GM21381 (cell line): ENCODE measurements at regions not wholly inside any gene's neighbourhood (a gene's known extent, or its start where the extent isn't known, plus 50 kb on each side); places are given as distances from the start of the nearest gene placed in this dataset.

Experiments used
- ATAC-seq: cut with Tn5 transposase; IDR thresholded peaks from one replicate; pipeline ENCODE4 v1.9.1; 2021; ENCODE audit warnings: mild to moderate bottlenecking, moderate library complexity; ENCODE audit not compliant: unreplicated experiment

DNA sequence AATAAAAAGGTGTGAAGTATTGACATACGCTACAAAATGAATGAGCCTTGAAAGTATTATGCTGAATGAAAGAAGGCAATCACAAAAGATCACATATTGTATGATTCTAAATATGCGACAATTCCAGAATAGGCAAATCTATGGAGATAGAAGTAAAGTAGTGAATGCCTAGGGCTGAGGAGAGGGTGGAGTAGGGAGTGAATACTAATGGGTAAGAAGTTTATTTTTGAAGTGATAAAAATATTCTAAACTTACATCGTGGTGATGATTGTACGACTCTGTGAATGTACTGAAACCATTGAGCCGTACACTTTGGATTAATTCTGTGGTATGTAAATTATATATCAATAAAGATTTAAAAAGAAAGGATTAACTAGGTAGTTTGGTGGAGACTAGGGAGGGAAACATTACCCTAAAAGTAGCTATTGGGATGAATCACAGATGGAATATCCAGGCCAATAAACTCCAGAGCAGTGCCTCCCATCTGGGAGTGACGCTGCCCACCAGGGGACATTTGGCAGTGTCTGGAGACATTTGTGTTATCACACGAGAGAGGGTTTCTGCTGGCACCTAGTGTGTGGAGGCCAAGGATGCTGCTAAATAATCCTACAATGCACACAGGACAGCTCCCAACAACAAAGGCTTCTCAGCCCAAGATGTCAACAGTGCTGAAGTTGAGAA, 214.2 kb upstream of the PCSK2 start:
- no peak for ATAC-seq

DNA sequence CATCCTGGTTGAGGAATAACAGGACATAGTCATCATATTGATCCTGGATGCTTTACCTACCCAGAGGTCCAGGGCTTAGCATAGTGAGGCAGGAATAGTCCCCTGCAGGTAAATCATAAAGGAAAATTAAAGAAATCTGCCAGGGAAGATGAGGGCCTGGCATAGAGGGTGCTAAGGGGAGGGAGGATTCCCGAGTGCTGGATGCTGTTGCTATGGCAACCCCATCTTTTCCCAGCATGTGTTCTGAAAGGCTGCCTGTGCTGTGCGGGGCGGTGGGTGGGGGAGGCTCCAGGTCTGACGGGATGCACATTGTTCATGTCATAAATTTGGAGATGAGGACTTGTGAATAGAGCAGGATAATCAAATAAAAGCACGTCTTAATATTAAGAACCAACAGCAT, 212.6 kb upstream of the PCSK2 start:
- no peak for ATAC-seq

DNA sequence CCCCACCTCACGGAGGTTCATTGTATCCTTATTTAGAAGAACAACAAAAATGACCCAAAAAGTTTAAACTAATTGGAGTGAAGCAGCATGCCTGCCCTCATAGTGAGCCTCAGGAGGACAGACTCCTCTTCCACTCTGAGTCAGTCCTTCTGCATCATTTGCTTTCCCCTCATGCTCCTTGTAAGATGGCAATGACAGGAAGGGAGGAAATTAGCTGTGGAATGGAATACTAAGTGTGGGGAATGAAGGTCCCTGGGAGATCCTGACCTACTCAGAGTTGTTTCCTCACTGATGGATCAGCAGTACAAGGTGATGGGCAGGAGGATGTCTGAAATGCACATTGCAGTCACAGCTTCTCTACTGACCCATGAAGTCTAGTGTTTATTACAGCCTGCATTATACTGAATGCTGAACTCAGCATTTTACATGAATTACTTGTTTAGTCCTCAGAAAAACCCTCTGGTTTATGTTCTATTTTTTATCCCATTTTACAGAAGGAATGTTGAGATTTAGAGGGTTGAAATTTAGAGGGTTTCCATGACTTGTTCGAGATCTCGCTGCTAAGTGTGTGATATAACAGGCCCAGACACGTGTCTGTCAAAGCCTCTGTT, 212.0 kb upstream of the PCSK2 start:
- ATAC-seq, result no peak

DNA sequence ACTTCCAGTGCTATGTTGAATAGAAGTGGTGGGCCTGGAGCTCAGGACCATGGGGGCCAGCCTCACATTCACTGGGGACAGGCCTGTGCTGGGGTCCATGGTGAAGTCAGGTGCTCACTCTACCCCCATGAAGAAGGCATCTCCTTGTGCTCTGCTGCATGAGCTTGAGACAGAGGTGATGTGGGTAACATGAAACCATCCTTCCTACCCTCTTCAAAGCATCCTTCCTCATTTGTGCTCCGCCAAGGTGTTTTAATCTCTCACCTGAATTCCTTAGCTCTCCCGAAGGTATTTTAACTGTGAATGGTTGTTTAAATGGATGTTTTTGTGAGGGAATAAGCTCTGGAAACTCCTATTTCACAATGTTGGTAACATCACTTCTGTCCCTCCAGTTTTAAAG, 209.6 kb upstream of the PCSK2 start:
- no peak for ATAC-seq

DNA sequence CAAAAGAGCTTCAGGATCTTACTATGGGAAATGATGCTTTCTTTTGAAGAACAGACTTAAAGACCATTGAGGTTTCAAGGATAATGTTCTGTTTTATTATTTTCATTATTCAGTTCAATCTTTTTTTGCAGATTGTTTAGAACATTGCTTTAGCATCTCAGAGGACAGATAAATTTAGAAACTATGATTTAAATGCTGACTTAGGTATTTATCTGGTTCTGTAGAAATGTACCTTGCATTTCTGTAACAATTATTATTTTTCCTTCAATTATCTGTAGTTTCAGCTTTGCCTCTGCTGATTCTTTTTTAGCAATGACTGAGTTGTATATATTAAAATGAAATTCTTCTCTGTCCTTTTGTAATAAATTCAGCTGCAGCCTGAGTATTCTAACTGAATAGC, 205.4 kb upstream of the PCSK2 start:
- no peak for ATAC-seq

- ATAC-seq, result no peak
Observed at GRCh38 chr20:17023036-17023435, 203.8 kb upstream of the PCSK2 start.

DNA sequence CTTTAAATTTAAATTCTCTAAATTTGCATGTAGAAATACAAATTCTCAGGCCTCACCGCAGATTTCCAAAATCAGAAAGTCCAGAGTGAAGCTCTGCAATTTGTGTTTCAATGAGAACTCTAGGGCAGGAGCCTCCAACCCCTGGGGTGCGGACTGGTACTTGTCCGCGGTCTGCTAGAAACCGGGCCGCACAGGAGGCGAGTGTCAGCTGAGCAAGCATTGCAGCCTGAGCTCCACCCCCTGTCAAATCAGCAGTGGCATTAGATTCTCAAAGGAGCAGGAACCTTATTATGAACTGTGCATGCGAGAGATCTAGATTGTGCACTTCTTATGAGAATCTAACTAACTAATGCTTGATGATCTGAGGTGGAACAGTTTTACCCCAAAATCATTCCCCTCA, 203.0 kb upstream of the PCSK2 start:
- no peak for ATAC-seq

DNA sequence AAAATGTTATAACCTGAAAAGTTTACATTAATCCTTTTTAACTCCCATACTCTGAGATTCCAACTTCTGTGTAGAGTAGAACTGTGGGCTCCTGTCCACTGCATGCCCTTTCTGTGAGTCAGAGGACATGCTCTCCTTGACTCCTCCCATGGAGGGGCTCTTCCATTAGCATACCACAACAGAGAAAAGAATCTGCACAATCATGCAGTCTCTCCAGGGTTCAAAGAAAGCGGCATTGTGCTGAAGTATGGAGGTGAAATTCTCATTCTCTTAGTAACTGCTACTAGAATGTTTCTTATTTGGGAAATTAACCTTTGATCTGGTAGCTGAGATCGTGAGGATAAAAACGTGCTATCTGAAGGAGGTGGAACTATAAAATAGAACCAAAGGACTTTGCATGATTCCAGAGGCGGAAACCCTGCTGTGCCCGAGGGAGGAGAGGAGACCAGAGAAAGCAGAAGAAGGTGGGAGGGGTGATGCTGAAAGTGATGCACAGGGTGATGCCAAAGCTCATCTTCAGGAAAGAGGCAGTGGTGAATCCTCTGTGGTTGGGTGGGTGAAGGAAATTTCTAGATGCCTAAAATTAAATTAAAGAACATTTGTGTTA, 202.2 kb upstream of the PCSK2 start:
- ATAC-seq, result no peak

- ATAC-seq, result no peak
Observed at GRCh38 chr20:17026346-17026745, 200.5 kb upstream of the PCSK2 start.

DNA sequence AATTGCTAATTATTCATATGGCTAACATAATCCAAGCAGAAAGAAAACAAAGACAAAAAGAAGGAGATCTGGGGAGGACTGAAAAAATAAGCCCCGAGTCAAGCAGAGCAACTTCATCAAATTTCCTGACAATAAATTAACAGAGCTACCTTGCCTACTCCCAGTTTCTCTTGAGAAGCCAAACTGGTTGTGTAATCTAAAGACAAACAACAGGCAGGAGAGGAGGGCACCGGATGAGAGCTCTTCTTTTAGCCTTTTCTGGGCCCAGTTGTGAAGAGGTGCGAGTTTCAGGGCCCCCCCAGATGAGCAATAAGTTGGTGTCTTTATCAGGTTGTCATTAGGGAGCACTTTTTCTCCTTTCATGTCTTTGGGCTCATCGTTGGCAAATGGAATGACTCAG, 197.1 kb upstream of the PCSK2 start:
- no peak for ATAC-seq

DNA sequence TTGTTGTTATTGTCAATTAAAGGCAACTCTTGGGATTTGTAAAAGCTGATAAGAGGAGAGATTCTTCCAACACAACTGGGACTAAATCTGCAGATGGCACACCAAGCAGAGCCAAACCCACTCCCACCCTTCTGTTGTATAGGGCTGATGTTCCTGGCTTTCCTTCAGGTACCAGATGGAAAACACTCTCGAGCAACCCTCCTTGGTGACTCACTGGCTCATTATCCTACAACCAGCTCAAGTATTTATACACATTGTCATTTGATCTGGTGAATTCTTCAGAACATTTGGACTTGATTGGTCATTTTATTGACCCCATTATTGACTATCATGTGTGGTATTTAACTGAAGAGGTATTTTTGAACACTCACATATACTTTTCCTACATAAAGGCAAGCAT, 190.3 kb upstream of the PCSK2 start:
- ATAC-seq, result no peak

GRCh38 chr20:17042122-17042521, 184.7 kb upstream of the PCSK2 start:
- ATAC-seq, result no peak

- ATAC-seq, result no peak
Observed at GRCh38 chr20:17043323-17043722, 183.5 kb upstream of the PCSK2 start.

GRCh38 chr20:17044891-17045290, 181.9 kb upstream of the PCSK2 start:
- no peak for ATAC-seq

DNA sequence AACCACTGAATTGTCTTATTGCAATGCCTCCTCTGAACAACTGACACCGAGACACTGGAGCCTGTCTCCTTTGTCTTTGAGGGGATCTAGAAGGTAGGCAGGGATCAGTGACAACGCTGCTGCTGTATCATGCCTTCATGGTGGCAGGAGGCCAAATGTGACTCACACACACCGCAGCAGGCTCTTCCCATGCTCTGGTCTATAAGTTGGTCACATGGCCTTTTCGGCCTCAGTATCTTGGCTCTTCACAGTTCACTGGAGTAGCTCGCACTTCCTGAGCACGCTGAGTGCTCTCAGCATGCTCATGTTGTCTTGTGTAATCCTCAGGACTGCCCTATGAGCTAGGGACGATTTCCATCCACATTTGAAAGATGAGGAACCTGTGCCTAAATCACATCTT, 167.4 kb upstream of the PCSK2 start:
- ATAC-seq, result no peak

DNA sequence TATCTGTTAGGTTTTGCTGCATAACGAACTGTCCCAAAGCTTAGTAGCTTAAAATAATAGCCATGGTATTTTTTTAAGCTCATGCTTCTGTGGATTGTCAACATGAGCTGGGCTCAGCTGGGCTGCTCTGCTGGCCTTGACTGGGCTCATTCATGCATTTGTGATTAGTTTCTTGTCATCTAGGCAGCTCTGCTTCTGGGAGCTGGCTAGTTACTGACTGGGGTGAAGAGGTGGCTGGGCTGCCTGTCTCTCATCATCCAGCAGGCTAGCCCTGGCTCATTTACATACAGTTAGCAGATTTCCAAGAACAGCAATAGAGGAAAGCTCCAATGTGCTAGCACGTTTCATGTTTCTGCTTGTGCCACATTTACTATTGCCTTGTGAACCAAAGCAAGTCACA, 165.1 kb upstream of the PCSK2 start:
- no peak for ATAC-seq

GRCh38 chr20:17062712-17063111, 164.1 kb upstream of the PCSK2 start:
- no peak for ATAC-seq

DNA sequence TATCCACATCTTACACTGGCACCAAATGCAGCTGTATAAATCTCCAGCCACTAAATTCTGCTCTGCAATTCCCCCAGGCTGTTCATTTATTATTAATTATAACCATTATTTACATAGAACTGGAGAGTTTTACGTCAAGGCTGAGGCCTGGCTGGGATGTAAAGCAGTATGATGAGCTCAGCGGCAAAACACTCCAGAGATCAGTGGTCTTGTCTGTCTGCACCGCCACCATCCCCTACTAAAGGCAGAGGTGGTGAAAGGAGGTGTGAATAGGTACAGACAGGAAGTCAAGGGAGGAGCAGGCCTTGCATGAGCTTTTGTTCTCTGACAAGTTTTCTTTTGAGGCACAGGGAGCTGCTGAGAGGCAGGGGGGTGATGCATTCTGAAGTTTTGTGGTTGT, 159.9 kb upstream of the PCSK2 start:
- no peak for ATAC-seq

DNA sequence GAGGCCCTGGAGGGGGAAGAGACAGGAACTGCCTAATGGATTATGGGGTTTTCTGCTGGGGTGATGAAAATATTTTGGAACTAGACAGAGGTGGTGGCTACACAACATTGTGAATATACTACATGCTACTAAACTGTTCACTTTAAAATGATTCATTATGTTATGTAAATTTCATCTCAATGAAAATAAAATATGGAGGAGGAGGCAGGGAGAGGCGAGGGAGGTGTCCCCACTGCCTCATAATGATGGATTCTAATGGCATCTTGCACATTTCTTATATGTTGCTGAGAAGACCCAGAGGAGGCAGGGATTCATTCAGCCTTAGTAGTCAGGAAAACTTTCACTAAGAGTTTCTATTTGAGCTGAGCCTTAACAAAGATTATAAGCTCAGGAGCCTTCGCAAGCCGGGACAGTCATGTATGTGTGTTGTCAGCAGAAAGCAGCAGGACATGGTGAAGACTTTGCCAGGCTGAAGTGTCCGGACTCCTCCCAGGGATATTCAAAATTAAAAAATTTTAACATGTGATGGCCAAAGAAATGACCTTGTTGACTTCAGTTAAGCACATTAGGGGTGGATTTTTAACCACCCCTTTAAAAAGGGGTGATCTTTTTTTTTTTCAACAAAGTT, 158.6 kb upstream of the PCSK2 start:
- no peak for ATAC-seq

GRCh38 chr20:17077030-17077429, 149.8 kb upstream of the PCSK2 start:
- ATAC-seq, result no peak

- no peak for ATAC-seq
Observed at GRCh38 chr20:17083738-17084137, 143.1 kb upstream of the PCSK2 start.

- ATAC-seq, result no peak
Observed at GRCh38 chr20:17084909-17085308, 141.9 kb upstream of the PCSK2 start.
